Kidney (tissue), 13 donors: ENCODE measurements at regions not wholly inside any gene's neighbourhood (a gene's known extent, or its start where the extent isn't known, plus 50 kb on each side); places are given as distances from the start of the nearest gene placed in this dataset.

Experiments
- DNase-seq, 5 donors: peaks; one replicate each; pipeline ENCODE4 v3.0.0-alpha.2; 2013 to 2020
- FAIRE-seq: peaks from 2 replicates; lab custom pipeline; 2012; peaks lifted over from hg19 to GRCh38; lab: Jason Lieb, UNC
- H3K27ac ChIP-seq, 2 donors: one replicate each; pipeline ENCODE4 v1.7.0; 2013; ENCODE audit warnings: low read depth in 2 of 2, low read length in 2 of 2, inconsistent platforms in 1 of 2
- H3K27me3 ChIP-seq: one replicate; pipeline ENCODE4 v1.7.1; 2013; ENCODE audit warnings: low read length, inconsistent platforms; ENCODE audit not compliant: control insufficient read depth, insufficient read depth
- H3K36me3 ChIP-seq, 3 donors: one replicate each; pipeline versions ENCODE4 v1.7.0 to v1.7.1; 2013; ENCODE audit warnings: low read length in 3 of 3, control low read depth in 1 of 3, inconsistent platforms in 1 of 3; ENCODE audit not compliant: insufficient read depth in 3 of 3, control insufficient read depth in 2 of 3
- H3K4me1 ChIP-seq, 3 donors: one replicate each; pipeline versions ENCODE4 v1.7.0 to v1.7.1; 2013; ENCODE audit warnings: low read length in 3 of 3, inconsistent platforms in 1 of 3, low read depth in 1 of 3; ENCODE audit not compliant: control insufficient read depth in 2 of 3, insufficient read depth in 2 of 3
- H3K4me3 ChIP-seq, 3 donors: one replicate each; pipeline versions ENCODE4 v1.7.0 to v1.8.1; 2013; ENCODE audit warnings: low read length in 3 of 3, control low read depth in 1 of 3, inconsistent platforms in 1 of 3
- H3K9ac ChIP-seq, 3 donors: one replicate each; pipeline versions ENCODE4 v1.7.0 to v1.7.1; 2013; ENCODE audit warnings: low read length in 3 of 3, control low read depth in 1 of 3, inconsistent platforms in 1 of 3
- H3K9me3 ChIP-seq, 3 donors: one replicate each; pipeline versions ENCODE4 v1.7.0 to v1.7.1; 2013; ENCODE audit warnings: low read length in 3 of 3, control low read depth in 1 of 3, inconsistent platforms in 1 of 3; ENCODE audit not compliant: control insufficient read depth in 2 of 3, insufficient read depth in 1 of 3
- CTCF ChIP-seq: IDR thresholded peaks from 3 replicates; pipeline ENCODE4 v1.5.1; 2012; ENCODE audit warnings: mild to moderate bottlenecking, moderate library complexity, borderline replicate concordance; ENCODE audit not compliant: insufficient read depth; ENCODE audit errors: extremely low read depth
- intact Hi-C: fragments of 100-400 bp; cut with DNase I; formaldehyde crosslinking; loops from one replicate; pipeline ENCODE4 v1.11.1; 2022
- donor health status: control.
- donor health status: control.
- donor health status: control.
- donor health status: control.
- donor health status: control.
- donor health status: DM: yes; HTN: yes; CAD: no.
- donor health status: Normal renal cell carcinoma (clear cell type).

GRCh38 chr4:83204731-83205130, 79.9 kb downstream of the COQ2 start:
- TF ChIP-seq CTCF = no peak
- Histone ChIP-seq H3K9ac (no peak overlapping the region), H3K27ac (no peak overlapping the region), H3K27me3 (no peaks in the 10 kb centered on the region), H3K9me3 (no peaks in the 10 kb centered on the region), H3K36me3 (no peaks in the 10 kb centered on the region), H3K4me3 (no peak overlapping the region), H3K4me1 (no peaks in the 10 kb centered on the region)
- FAIRE-seq (no peak), DNase-seq (no peak)
- intact Hi-C loops = no loop called here

- Histone ChIP-seq H3K4me1 (no peaks in the 10 kb centered on the region), H3K27ac (no peak overlapping the region), H3K36me3 (no peaks in the 10 kb centered on the region), H3K9me3 (no peaks in the 10 kb centered on the region), H3K27me3 (no peaks in the 10 kb centered on the region), H3K9ac (no peak overlapping the region), H3K4me3 (no peak overlapping the region)
- no peak for DNase-seq
- FAIRE-seq = no peak
- intact Hi-C loops = no loop called here
- no peak for TF ChIP-seq CTCF
These were observed 82.8 kb downstream of the COQ2 start for GRCh38 chr4:83201761-83202160.

GRCh38 chr4:83197555-83198235, 83.2 kb upstream of the PLAC8 start:
- H3K27me3 ChIP-seq = no peaks in the 10 kb centered on the region
- H3K4me1 ChIP-seq = no peaks in the 10 kb centered on the region
- H3K36me3 ChIP-seq = no peaks in the 10 kb centered on the region
- H3K4me3 ChIP-seq = no peak overlapping the region
- intact Hi-C loops = no loop called here
- no peak for TF ChIP-seq CTCF
- no peak for DNase-seq
- no peak overlapping the region for H3K9ac ChIP-seq
- no peak for FAIRE-seq
- H3K9me3 ChIP-seq = no peaks in the 10 kb centered on the region
- H3K27ac ChIP-seq = no peak overlapping the region

GRCh38 chr4:83196921-83197320, 82.4 kb upstream of the PLAC8 start:
- H3K4me1 ChIP-seq = no peaks in the 10 kb centered on the region
- DNase-seq (no peak), FAIRE-seq (no peak)
- no peaks in the 10 kb centered on the region for H3K27me3 ChIP-seq
- no peaks in the 10 kb centered on the region for H3K36me3 ChIP-seq
- intact Hi-C loops = no loop called here
- no peak overlapping the region for H3K4me3 ChIP-seq
- H3K9ac ChIP-seq = no peak overlapping the region
- H3K9me3 ChIP-seq = no peaks in the 10 kb centered on the region
- H3K27ac ChIP-seq = no peak overlapping the region
- TF ChIP-seq CTCF = no peak
